ENCODE measurements at regions not wholly inside any gene's neighbourhood (a gene's known extent, or its start where the extent isn't known, plus 50 kb on each side); places are given as distances from the start of the nearest gene placed in this dataset.

DNA sequence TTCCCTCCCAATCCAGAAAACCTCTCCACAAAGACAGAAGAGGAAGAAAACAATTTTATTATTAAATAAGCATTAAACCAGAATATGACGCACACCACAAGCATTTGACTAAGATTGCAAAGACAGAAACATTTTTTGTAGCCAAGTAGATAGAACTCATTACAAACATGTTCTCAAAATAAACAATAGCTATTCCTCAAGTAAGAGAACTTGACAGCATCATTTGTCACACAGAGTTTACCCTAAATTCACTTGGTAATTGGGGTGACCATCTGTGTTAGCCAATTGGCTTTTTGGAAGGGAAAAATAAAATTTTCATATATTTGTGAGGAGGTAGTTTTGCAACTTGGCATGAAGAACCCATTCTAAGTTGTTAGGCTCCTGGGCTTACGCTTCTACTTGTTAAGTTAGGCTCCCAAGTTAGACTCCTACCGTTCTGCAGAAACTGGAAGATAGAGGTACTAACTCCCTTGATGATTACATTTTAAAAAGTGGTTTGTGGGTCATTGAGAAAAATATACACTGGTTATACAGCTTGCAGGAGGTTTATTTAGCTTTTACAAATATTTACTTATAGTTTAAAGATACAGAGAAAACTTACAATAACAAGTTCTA, 618.6 kb upstream of the CNTNAP2 start:
- TF ChIP-seq, protein P1, sequence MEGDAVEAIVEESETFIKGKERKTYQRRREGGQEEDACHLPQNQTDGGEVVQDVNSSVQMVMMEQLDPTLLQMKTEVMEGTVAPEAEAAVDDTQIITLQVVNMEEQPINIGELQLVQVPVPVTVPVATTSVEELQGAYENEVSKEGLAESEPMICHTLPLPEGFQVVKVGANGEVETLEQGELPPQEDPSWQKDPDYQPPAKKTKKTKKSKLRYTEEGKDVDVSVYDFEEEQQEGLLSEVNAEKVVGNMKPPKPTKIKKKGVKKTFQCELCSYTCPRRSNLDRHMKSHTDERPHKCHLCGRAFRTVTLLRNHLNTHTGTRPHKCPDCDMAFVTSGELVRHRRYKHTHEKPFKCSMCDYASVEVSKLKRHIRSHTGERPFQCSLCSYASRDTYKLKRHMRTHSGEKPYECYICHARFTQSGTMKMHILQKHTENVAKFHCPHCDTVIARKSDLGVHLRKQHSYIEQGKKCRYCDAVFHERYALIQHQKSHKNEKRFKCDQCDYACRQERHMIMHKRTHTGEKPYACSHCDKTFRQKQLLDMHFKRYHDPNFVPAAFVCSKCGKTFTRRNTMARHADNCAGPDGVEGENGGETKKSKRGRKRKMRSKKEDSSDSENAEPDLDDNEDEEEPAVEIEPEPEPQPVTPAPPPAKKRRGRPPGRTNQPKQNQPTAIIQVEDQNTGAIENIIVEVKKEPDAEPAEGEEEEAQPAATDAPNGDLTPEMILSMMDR (conservative IDR thresholded peaks at IDR 0.05 in 1 of 2, IDR thresholded peaks at IDR 0.05 in 1 of 2; ENCODE audit: extremely low read depth in 1 of 2, insufficient read depth in 1 of 2, low read depth in 1 of 2, low read length in 2 of 2) = no peak
- no peak for TF ChIP-seq EZH2 (IDR thresholded peaks at IDR 0.05; ENCODE audit: borderline replicate concordance, low read length)
